ENCODE measurements at regions not wholly inside any gene's neighbourhood (a gene's known extent, or its start where the extent isn't known, plus 50 kb on each side); places are given as distances from the start of the nearest gene placed in this dataset.
A peak's percentile ranks its signal among the peaks of the same experiment; 100 is the strongest.

- Histone ChIP-seq H3K4me1 (ENCODE audit: control insufficient read depth in 2 of 2, insufficient read depth in 2 of 2, low read length in 2 of 2) (no peaks in the 10 kb centered on the region), H3K27me3 (ENCODE audit: control insufficient read depth in 2 of 2, insufficient read depth in 2 of 2, low read length in 2 of 2) (no peaks in the 10 kb centered on the region), H3K27ac (ENCODE audit: low read depth, low read length) (no peak overlapping the region), H3K4me3 (ENCODE audit: low read length) (no peak overlapping the region), H3K9me3 (ENCODE audit: control insufficient read depth in 2 of 3, low read length in 3 of 3) (no peaks in the 10 kb centered on the region), H3K36me3 (ENCODE audit: control insufficient read depth in 2 of 3, insufficient read depth in 3 of 3, low read length in 3 of 3) (no peaks in the 10 kb centered on the region)
- intact Hi-C loops (cut with micrococcal nuclease), result no loop called here
- Mint-ChIP-seq H3K27ac (no peak overlapping the region), H3K4me3 (no peak overlapping the region), H3K27me3 (peaks cover 0 to 22% (median 5%) of the 10 kb centered on the region in 5 donors), H3K4me1 (no peaks in the 10 kb centered on the region), H3K36me3 (no peaks in the 10 kb centered on the region), H3K9me3 (peaks cover 0 to 11% (median 0%) of the 10 kb centered on the region in 11 donors)
- POLR2A ChIA-PET, result no interaction called here
- peak; percentile 83 for ATAC-seq
- DNase-seq, result no peak
- CTCF ChIA-PET, result interaction anchor here (0.6 kb wide), 1 partner anchor 26 kb away, joined by 3 read pairs; no protein-coding TSS in a partner anchor
Measured at GRCh38 chr2:16005816-16006536, 65.6 kb downstream of the MYCN start.

GRCh38 chr2:16005389-16005788, 65.0 kb downstream of the MYCN start:
- peaks cover 0 to 11% (median 0%) of the 10 kb centered on the region in 11 donors for H3K9me3 Mint-ChIP-seq
- ChIA-PET POLR2A (no interaction called here), CTCF (no interaction called here)
- no peak overlapping the region for H3K27ac Mint-ChIP-seq
- peaks cover 0 to 22% (median 5%) of the 10 kb centered on the region in 5 donors for H3K27me3 Mint-ChIP-seq
- H3K36me3 ChIP-seq (ENCODE audit: control insufficient read depth in 2 of 3, insufficient read depth in 3 of 3, low read length in 3 of 3), result no peaks in the 10 kb centered on the region
- ATAC-seq (no peak), DNase-seq (no peak)
- no peaks in the 10 kb centered on the region for H3K36me3 Mint-ChIP-seq
- intact Hi-C loops (cut with micrococcal nuclease), result no loop called here
- H3K27me3 ChIP-seq (ENCODE audit: control insufficient read depth in 2 of 2, insufficient read depth in 2 of 2, low read length in 2 of 2), result no peaks in the 10 kb centered on the region
- H3K4me1 Mint-ChIP-seq, result no peaks in the 10 kb centered on the region
- no peak overlapping the region for H3K4me3 ChIP-seq (ENCODE audit: low read length)
- H3K9me3 ChIP-seq (ENCODE audit: control insufficient read depth in 2 of 3, low read length in 3 of 3), result no peaks in the 10 kb centered on the region
- H3K27ac ChIP-seq (ENCODE audit: low read depth, low read length), result no peak overlapping the region
- H3K4me1 ChIP-seq (ENCODE audit: control insufficient read depth in 2 of 2, insufficient read depth in 2 of 2, low read length in 2 of 2), result no peaks in the 10 kb centered on the region
- H3K4me3 Mint-ChIP-seq, result no peak overlapping the region

- H3K36me3 ChIP-seq (ENCODE audit: control insufficient read depth in 2 of 3, insufficient read depth in 3 of 3, low read length in 3 of 3), result no peaks in the 10 kb centered on the region
- Mint-ChIP-seq H3K4me1 (no peaks in the 10 kb centered on the region), H3K36me3 (no peaks in the 10 kb centered on the region), H3K9me3 (peaks cover 0 to 11% (median 0%) of the 10 kb centered on the region in 11 donors), H3K4me3 (no peak overlapping the region), H3K27me3 (peaks cover 0 to 22% (median 5%) of the 10 kb centered on the region in 5 donors), H3K27ac (peak overlapping the region in 1 of 9 donors; percentile 15)
- intact Hi-C loops (cut with micrococcal nuclease), result no loop called here
- H3K27ac ChIP-seq (ENCODE audit: low read depth, low read length), result no peak overlapping the region
- no peak for DNase-seq
- no peak overlapping the region for H3K4me3 ChIP-seq (ENCODE audit: low read length)
- H3K27me3 ChIP-seq (ENCODE audit: control insufficient read depth in 2 of 2, insufficient read depth in 2 of 2, low read length in 2 of 2), result no peaks in the 10 kb centered on the region
- H3K9me3 ChIP-seq (ENCODE audit: control insufficient read depth in 2 of 3, low read length in 3 of 3), result no peaks in the 10 kb centered on the region
- ChIA-PET POLR2A (no interaction called here), CTCF (no interaction called here)
- H3K4me1 ChIP-seq (ENCODE audit: control insufficient read depth in 2 of 2, insufficient read depth in 2 of 2, low read length in 2 of 2), result no peaks in the 10 kb centered on the region
- no peak for ATAC-seq
Measured at GRCh38 chr2:16003809-16004208, 63.5 kb downstream of the MYCN start.

- ChIA-PET POLR2A (no interaction called here), CTCF (no interaction called here)
- Histone ChIP-seq H3K9me3 (ENCODE audit: control insufficient read depth in 2 of 3, low read length in 3 of 3) (no peaks in the 10 kb centered on the region), H3K36me3 (ENCODE audit: control insufficient read depth in 2 of 3, insufficient read depth in 3 of 3, low read length in 3 of 3) (no peaks in the 10 kb centered on the region), H3K27ac (ENCODE audit: low read depth, low read length) (no peak overlapping the region), H3K4me3 (ENCODE audit: low read length) (no peak overlapping the region), H3K27me3 (ENCODE audit: control insufficient read depth in 2 of 2, insufficient read depth in 2 of 2, low read length in 2 of 2) (no peaks in the 10 kb centered on the region), H3K4me1 (ENCODE audit: control insufficient read depth in 2 of 2, insufficient read depth in 2 of 2, low read length in 2 of 2) (no peaks in the 10 kb centered on the region)
- intact Hi-C loops (cut with micrococcal nuclease), result no loop called here
- Mint-ChIP-seq H3K36me3 (no peaks in the 10 kb centered on the region), H3K9me3 (peaks cover 0 to 11% (median 0%) of the 10 kb centered on the region in 11 donors), H3K4me1 (no peaks in the 10 kb centered on the region), H3K27me3 (peaks cover 0 to 22% (median 5%) of the 10 kb centered on the region in 5 donors), H3K27ac (no peak overlapping the region), H3K4me3 (no peak overlapping the region)
- ATAC-seq, result no peak
- no peak for DNase-seq
Measured at GRCh38 chr2:16003152-16003551, 62.8 kb downstream of the MYCN start.

- no peaks in the 10 kb centered on the region for H3K9me3 ChIP-seq (ENCODE audit: control insufficient read depth in 2 of 3, low read length in 3 of 3)
- Mint-ChIP-seq H3K4me3 (no peak overlapping the region), H3K9me3 (peaks cover 0 to 11% (median 0%) of the 10 kb centered on the region in 11 donors), H3K36me3 (no peaks in the 10 kb centered on the region), H3K27ac (no peak overlapping the region), H3K4me1 (no peaks in the 10 kb centered on the region), H3K27me3 (peaks cover 0 to 22% (median 5%) of the 10 kb centered on the region in 5 donors)
- H3K36me3 ChIP-seq (ENCODE audit: control insufficient read depth in 2 of 3, insufficient read depth in 3 of 3, low read length in 3 of 3), result no peaks in the 10 kb centered on the region
- no peaks in the 10 kb centered on the region for H3K4me1 ChIP-seq (ENCODE audit: control insufficient read depth in 2 of 2, insufficient read depth in 2 of 2, low read length in 2 of 2)
- ChIA-PET POLR2A (no interaction called here), CTCF (no interaction called here)
- intact Hi-C loops (cut with micrococcal nuclease), result no loop called here
- DNase-seq (no peak), ATAC-seq (no peak)
- no peaks in the 10 kb centered on the region for H3K27me3 ChIP-seq (ENCODE audit: control insufficient read depth in 2 of 2, insufficient read depth in 2 of 2, low read length in 2 of 2)
- no peak overlapping the region for H3K4me3 ChIP-seq (ENCODE audit: low read length)
- no peak overlapping the region for H3K27ac ChIP-seq (ENCODE audit: low read depth, low read length)
Measured at GRCh38 chr2:16002575-16002974, 62.2 kb downstream of the MYCN start.

GRCh38 chr2:16002144-16002543, 61.8 kb downstream of the MYCN start:
- no peaks in the 10 kb centered on the region for H3K36me3 Mint-ChIP-seq
- H3K36me3 ChIP-seq (ENCODE audit: control insufficient read depth in 2 of 3, insufficient read depth in 3 of 3, low read length in 3 of 3), result no peaks in the 10 kb centered on the region
- no peak overlapping the region for H3K27ac ChIP-seq (ENCODE audit: low read depth, low read length)
- DNase-seq, result no peak
- H3K4me3 ChIP-seq (ENCODE audit: low read length), result no peak overlapping the region
- ChIA-PET POLR2A (no interaction called here), CTCF (no interaction called here)
- H3K9me3 Mint-ChIP-seq, result peaks cover 0 to 11% (median 0%) of the 10 kb centered on the region in 11 donors
- H3K4me1 Mint-ChIP-seq, result no peaks in the 10 kb centered on the region
- H3K27me3 ChIP-seq (ENCODE audit: control insufficient read depth in 2 of 2, insufficient read depth in 2 of 2, low read length in 2 of 2), result no peaks in the 10 kb centered on the region
- intact Hi-C loops (cut with micrococcal nuclease), result no loop called here
- no peaks in the 10 kb centered on the region for H3K9me3 ChIP-seq (ENCODE audit: control insufficient read depth in 2 of 3, low read length in 3 of 3)
- H3K27me3 Mint-ChIP-seq, result peaks cover 0 to 22% (median 5%) of the 10 kb centered on the region in 5 donors
- no peak overlapping the region for H3K4me3 Mint-ChIP-seq
- H3K4me1 ChIP-seq (ENCODE audit: control insufficient read depth in 2 of 2, insufficient read depth in 2 of 2, low read length in 2 of 2), result no peaks in the 10 kb centered on the region
- ATAC-seq, result no peak
- no peak overlapping the region for H3K27ac Mint-ChIP-seq

- Histone ChIP-seq H3K4me1 (ENCODE audit: control insufficient read depth in 2 of 2, insufficient read depth in 2 of 2, low read length in 2 of 2) (no peaks in the 10 kb centered on the region), H3K4me3 (ENCODE audit: low read length) (no peak overlapping the region), H3K36me3 (ENCODE audit: control insufficient read depth in 2 of 3, insufficient read depth in 3 of 3, low read length in 3 of 3) (no peaks in the 10 kb centered on the region), H3K27ac (ENCODE audit: low read depth, low read length) (no peak overlapping the region), H3K27me3 (ENCODE audit: control insufficient read depth in 2 of 2, insufficient read depth in 2 of 2, low read length in 2 of 2) (no peaks in the 10 kb centered on the region), H3K9me3 (ENCODE audit: control insufficient read depth in 2 of 3, low read length in 3 of 3) (no peaks in the 10 kb centered on the region)
- intact Hi-C loops (cut with micrococcal nuclease), result no loop called here
- Mint-ChIP-seq H3K27ac (no peak overlapping the region), H3K4me3 (no peak overlapping the region), H3K27me3 (peaks cover 0 to 22% (median 5%) of the 10 kb centered on the region in 5 donors), H3K9me3 (peaks cover 0 to 11% (median 0%) of the 10 kb centered on the region in 11 donors), H3K36me3 (no peaks in the 10 kb centered on the region), H3K4me1 (no peaks in the 10 kb centered on the region)
- ChIA-PET CTCF (no interaction called here), POLR2A (no interaction called here)
- DNase-seq, result no peak
- no peak for ATAC-seq
Measured at GRCh38 chr2:16000642-16001041, 60.3 kb downstream of the MYCN start.

Data from naive thymus-derived CD4-positive, alpha-beta T cell (primary cell).